Body of pancreas (tissue), 4 donors: ENCODE measurements at regions not wholly inside any gene's neighbourhood (a gene's known extent, or its start where the extent isn't known, plus 50 kb on each side); places are given as distances from the start of the nearest gene placed in this dataset.

Experiments used
- ATAC-seq: fragments of 150-250 bp; one replicate; pipeline ENCODE4 v1.9.1; 2016
- DNase-seq, 4 donors: peaks; one replicate each; pipeline ENCODE4 v3.0.0-alpha.2; 2019
- H3K27ac ChIP-seq, 4 donors: fragments of 200-600 bp; sonication (generic); 1 replicate in 3 of 4; 2 replicates in 1 of 4; pipeline versions ENCODE4 v1.5.1 to v1.6.1; 2016 to 2019; ENCODE audit warnings: mild to moderate bottlenecking in 1 of 4, mixed read lengths in 1 of 4, moderate library complexity in 1 of 4
- H3K27me3 ChIP-seq, 2 donors: fragments of 200-600 bp; sonication (generic); one replicate each; pipeline ENCODE4 v1.6.0; 2016; ENCODE audit warnings: mild to moderate bottlenecking in 1 of 2
- H3K36me3 ChIP-seq, 2 donors: fragments of 200-600 bp; sonication (generic); replicated peaks in 1 of 2; 2 replicates each; pipeline ENCODE4 v1.5.1; 2016; ENCODE audit warnings: low read depth in 2 of 2; ENCODE audit not compliant: insufficient read depth in 1 of 2
- H3K4me1 ChIP-seq: fragments of 200-600 bp; sonication (generic); one replicate; pipeline ENCODE4 v1.6.0; 2016
- H3K4me3 ChIP-seq, 2 donors: fragments of 200-600 bp; sonication (generic); 1 replicate in 1 of 2; 2 replicates in 1 of 2; pipeline ENCODE4 v1.5.1; 2016 to 2019
- H3K9me3 ChIP-seq, 3 donors: fragments of 200-600 bp; sonication (generic); 1 replicate in 2 of 3; 2 replicates in 1 of 3; pipeline ENCODE4 v1.5.1; 2016
- POLR2A ChIP-seq, 3 donors: fragments of 450-650 bp; IDR thresholded peaks; one replicate each; pipeline ENCODE4 v1.6.1; 2016; ENCODE audit warnings: antibody characterized with exemption in 3 of 3, mild to moderate bottlenecking in 2 of 3
- WGBS, 2 donors: methylation state at CpG; one replicate each; pipeline ENCODE4 v1.1.5; 2017; 5-methylcytosine and 5-hydroxymethylcytosine counted together
- intact Hi-C: fragments of 100-400 bp; cut with DNase I; formaldehyde crosslinking; loops from one replicate; pipeline ENCODE4 v1.15.1; 2023
- TF ChIP-seq, protein P1 (sequence below), 7 experiments: fragments of 450-650 bp in 4 of 7; fragments of 200-600 bp in 3 of 7; sonication (generic) in 3 of 7; IDR thresholded peaks; one replicate each; pipeline ENCODE4 v1.5.1; 2016 to 2019; ENCODE audit warnings: antibody characterized with exemption in 7 of 7

- ATAC-seq (no peak), DNase-seq (no peak)
- H3K27me3 ChIP-seq: no peaks in the 10 kb centered on the region
- no peak overlapping the region for H3K27ac ChIP-seq
- H3K4me1 ChIP-seq: no peaks in the 10 kb centered on the region
- H3K9me3 ChIP-seq: no peaks in the 10 kb centered on the region
- TF ChIP-seq, protein P1, sequence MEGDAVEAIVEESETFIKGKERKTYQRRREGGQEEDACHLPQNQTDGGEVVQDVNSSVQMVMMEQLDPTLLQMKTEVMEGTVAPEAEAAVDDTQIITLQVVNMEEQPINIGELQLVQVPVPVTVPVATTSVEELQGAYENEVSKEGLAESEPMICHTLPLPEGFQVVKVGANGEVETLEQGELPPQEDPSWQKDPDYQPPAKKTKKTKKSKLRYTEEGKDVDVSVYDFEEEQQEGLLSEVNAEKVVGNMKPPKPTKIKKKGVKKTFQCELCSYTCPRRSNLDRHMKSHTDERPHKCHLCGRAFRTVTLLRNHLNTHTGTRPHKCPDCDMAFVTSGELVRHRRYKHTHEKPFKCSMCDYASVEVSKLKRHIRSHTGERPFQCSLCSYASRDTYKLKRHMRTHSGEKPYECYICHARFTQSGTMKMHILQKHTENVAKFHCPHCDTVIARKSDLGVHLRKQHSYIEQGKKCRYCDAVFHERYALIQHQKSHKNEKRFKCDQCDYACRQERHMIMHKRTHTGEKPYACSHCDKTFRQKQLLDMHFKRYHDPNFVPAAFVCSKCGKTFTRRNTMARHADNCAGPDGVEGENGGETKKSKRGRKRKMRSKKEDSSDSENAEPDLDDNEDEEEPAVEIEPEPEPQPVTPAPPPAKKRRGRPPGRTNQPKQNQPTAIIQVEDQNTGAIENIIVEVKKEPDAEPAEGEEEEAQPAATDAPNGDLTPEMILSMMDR (IDR thresholded peaks at IDR 0.05): no peak
- no peak for TF ChIP-seq POLR2A (IDR thresholded peaks at IDR 0.05)
- no peak overlapping the region for H3K4me3 ChIP-seq
- WGBS, 2 donors: 81 to 91% methylated on average over 6 of the region's 6 CpGs
- intact Hi-C loops: no loop called here
- no peaks in the 10 kb centered on the region for H3K36me3 ChIP-seq
Measured at GRCh38 chr3:132854856-132855535, 132.8 kb upstream of the NPHP3 start.

GRCh38 chr3:132847849-132848625 lies 125.8 kb upstream of the NPHP3 start:
- ATAC-seq (no peak), DNase-seq (no peak)
- no peak overlapping the region for H3K4me3 ChIP-seq
- WGBS, 2 donors: 65 to 73% methylated on average over 7 of the region's 7 CpGs
- no peak overlapping the region for H3K27ac ChIP-seq
- no peaks in the 10 kb centered on the region for H3K27me3 ChIP-seq
- intact Hi-C loops: no loop called here
- no peaks in the 10 kb centered on the region for H3K9me3 ChIP-seq
- no peaks in the 10 kb centered on the region for H3K4me1 ChIP-seq
- no peak for TF ChIP-seq POLR2A (IDR thresholded peaks at IDR 0.05)
- TF ChIP-seq, protein P1 (IDR thresholded peaks at IDR 0.05): no peak
- H3K36me3 ChIP-seq: no peaks in the 10 kb centered on the region

GRCh38 chr3:132843851-132844553 lies 121.8 kb upstream of the NPHP3 start:
- Histone ChIP-seq H3K27me3 (no peaks in the 10 kb centered on the region), H3K4me3 (no peak overlapping the region), H3K36me3 (no peaks in the 10 kb centered on the region), H3K27ac (no peak overlapping the region), H3K4me1 (no peaks in the 10 kb centered on the region), H3K9me3 (no peaks in the 10 kb centered on the region)
- 51 to 58% methylated on average over 4 of the region's 4 CpGs for WGBS, 2 donors
- no peak for TF ChIP-seq POLR2A (IDR thresholded peaks at IDR 0.05)
- TF ChIP-seq, protein P1 (IDR thresholded peaks at IDR 0.05): no peak
- DNase-seq (no peak), ATAC-seq (no peak)
- intact Hi-C loops: no loop called here

- no peaks in the 10 kb centered on the region for H3K27me3 ChIP-seq
- H3K36me3 ChIP-seq: no peaks in the 10 kb centered on the region
- H3K4me1 ChIP-seq: no peaks in the 10 kb centered on the region
- no peak for TF ChIP-seq POLR2A (IDR thresholded peaks at IDR 0.05)
- TF ChIP-seq, protein P1 (IDR thresholded peaks at IDR 0.05): no peak
- H3K4me3 ChIP-seq: no peak overlapping the region
- no peak for ATAC-seq
- no peak for DNase-seq
- intact Hi-C loops: no loop called here
- H3K27ac ChIP-seq: no peak overlapping the region
- 56 to 66% methylated on average over 3 of the region's 3 CpGs for WGBS, 2 donors
- H3K9me3 ChIP-seq: no peaks in the 10 kb centered on the region
Measured at GRCh38 chr3:132843349-132843748, 121.1 kb upstream of the NPHP3 start.
